ENCODE measurements at regions not wholly inside any gene's neighbourhood (a gene's known extent, or its start where the extent isn't known, plus 50 kb on each side); places are given as distances from the start of the nearest gene placed in this dataset.

- H3K9me3 Mint-ChIP-seq = no peaks in the 10 kb centered on the region
- no peak for ATAC-seq
- TF ChIP-seq MLX (CRISPR knock-in tag; IDR thresholded peaks at IDR 0.05) (no peak), ZNF138 (CRISPR knock-in tag; conservative IDR thresholded peaks at IDR 0.05) (no peak), JUN (CRISPR knock-in tag; IDR thresholded peaks at IDR 0.05) (no peak), ATF6 (CRISPR knock-in tag; IDR thresholded peaks at IDR 0.05) (no peak), TEAD1 (CRISPR knock-in tag; IDR thresholded peaks at IDR 0.05) (no peak), HMGA2 (CRISPR knock-in tag; IDR thresholded peaks at IDR 0.05) (no peak), ZNF396 (CRISPR knock-in tag; IDR thresholded peaks at IDR 0.05; ENCODE audit: borderline replicate concordance) (no peak), ZNF263 (CRISPR knock-in tag; IDR thresholded peaks at IDR 0.05; ENCODE audit: low read depth) (no peak), FOXP4 (CRISPR knock-in tag; IDR thresholded peaks at IDR 0.05) (no peak)
- TF ChIP-seq, protein P1, sequence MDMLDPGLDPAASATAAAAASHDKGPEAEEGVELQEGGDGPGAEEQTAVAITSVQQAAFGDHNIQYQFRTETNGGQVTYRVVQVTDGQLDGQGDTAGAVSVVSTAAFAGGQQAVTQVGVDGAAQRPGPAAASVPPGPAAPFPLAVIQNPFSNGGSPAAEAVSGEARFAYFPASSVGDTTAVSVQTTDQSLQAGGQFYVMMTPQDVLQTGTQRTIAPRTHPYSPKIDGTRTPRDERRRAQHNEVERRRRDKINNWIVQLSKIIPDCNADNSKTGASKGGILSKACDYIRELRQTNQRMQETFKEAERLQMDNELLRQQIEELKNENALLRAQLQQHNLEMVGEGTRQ (CRISPR knock-in tag; IDR thresholded peaks at IDR 0.05) = no peak
- TF ChIP-seq, protein P2, sequence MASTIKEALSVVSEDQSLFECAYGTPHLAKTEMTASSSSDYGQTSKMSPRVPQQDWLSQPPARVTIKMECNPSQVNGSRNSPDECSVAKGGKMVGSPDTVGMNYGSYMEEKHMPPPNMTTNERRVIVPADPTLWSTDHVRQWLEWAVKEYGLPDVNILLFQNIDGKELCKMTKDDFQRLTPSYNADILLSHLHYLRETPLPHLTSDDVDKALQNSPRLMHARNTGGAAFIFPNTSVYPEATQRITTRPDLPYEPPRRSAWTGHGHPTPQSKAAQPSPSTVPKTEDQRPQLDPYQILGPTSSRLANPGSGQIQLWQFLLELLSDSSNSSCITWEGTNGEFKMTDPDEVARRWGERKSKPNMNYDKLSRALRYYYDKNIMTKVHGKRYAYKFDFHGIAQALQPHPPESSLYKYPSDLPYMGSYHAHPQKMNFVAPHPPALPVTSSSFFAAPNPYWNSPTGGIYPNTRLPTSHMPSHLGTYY (CRISPR knock-in tag; IDR thresholded peaks at IDR 0.05) = no peak
- TF ChIP-seq, protein P3, sequence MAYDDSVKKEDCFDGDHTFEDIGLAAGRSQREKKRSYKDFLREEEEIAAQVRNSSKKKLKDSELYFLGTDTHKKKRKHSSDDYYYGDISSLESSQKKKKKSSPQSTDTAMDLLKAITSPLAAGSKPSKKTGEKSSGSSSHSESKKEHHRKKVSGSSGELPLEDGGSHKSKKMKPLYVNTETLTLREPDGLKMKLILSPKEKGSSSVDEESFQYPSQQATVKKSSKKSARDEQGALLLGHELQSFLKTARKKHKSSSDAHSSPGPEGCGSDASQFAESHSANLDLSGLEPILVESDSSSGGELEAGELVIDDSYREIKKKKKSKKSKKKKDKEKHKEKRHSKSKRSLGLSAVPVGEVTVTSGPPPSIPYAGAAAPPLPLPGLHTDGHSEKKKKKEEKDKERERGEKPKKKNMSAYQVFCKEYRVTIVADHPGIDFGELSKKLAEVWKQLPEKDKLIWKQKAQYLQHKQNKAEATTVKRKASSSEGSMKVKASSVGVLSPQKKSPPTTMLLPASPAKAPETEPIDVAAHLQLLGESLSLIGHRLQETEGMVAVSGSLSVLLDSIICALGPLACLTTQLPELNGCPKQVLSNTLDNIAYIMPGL (CRISPR knock-in tag; IDR thresholded peaks at IDR 0.05) = no peak
- CTCF ChIA-PET = no interaction called here
- no peak for DNase-seq (ENCODE audit: low spot score)
- H3K4me1 Mint-ChIP-seq = 0 out of 2 replicates have a peak, but pooled peaks cover 3% of the 10 kb centered on the region
- H3K27me3 Mint-ChIP-seq (ENCODE audit: low read depth) = no peaks in the 10 kb centered on the region
- H3K27ac Mint-ChIP-seq = no peak overlapping the region
- H3K4me3 Mint-ChIP-seq = no peak overlapping the region
- no peaks in the 10 kb centered on the region for H3K36me3 Mint-ChIP-seq
- POLR2A ChIA-PET = no interaction called here
Observed at GRCh38 chr1:82896036-82896435, 1095.3 kb downstream of the ADGRL2 start.

DNA sequence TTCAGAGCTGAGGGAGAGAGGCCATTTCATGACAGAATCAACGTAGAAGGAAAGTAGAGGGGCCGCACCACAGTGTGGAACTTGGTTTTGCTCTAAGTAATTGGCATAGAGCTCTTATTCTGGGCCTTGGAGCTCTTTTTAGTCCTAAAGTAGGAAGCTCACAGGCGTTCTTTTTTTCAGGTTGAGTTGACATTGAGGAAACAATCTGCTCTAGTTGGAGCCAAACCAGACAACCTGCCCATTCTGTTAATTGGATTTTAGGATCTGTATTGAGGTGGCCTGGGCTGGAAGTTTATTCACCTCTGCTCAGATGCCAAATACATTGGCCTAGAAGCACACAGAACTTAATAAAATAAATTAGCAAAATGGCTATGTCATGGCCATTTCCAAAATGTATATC, 1093.9 kb downstream of the ADGRL2 start:
- no peaks in the 10 kb centered on the region for H3K27me3 Mint-ChIP-seq (ENCODE audit: low read depth)
- TF ChIP-seq, protein P4, sequence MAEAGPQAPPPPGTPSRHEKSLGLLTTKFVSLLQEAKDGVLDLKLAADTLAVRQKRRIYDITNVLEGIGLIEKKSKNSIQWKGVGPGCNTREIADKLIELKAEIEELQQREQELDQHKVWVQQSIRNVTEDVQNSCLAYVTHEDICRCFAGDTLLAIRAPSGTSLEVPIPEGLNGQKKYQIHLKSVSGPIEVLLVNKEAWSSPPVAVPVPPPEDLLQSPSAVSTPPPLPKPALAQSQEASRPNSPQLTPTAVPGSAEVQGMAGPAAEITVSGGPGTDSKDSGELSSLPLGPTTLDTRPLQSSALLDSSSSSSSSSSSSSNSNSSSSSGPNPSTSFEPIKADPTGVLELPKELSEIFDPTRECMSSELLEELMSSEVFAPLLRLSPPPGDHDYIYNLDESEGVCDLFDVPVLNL (CRISPR knock-in tag; IDR thresholded peaks at IDR 0.05; ENCODE audit: borderline replicate concordance, low read depth) = no peak
- ATAC-seq (no peak), DNase-seq (ENCODE audit: low spot score) (no peak)
- ChIA-PET CTCF (no interaction called here), POLR2A (no interaction called here)
- no peak overlapping the region for H3K4me3 Mint-ChIP-seq
- no peak overlapping the region for H3K27ac Mint-ChIP-seq
- H3K36me3 Mint-ChIP-seq = no peaks in the 10 kb centered on the region
- no peaks in the 10 kb centered on the region for H3K9me3 Mint-ChIP-seq
- 0 out of 2 replicates have a peak, but pooled peaks cover 3% of the 10 kb centered on the region for H3K4me1 Mint-ChIP-seq
